ENCODE measurements at regions not wholly inside any gene's neighbourhood (a gene's known extent, or its start where the extent isn't known, plus 50 kb on each side); places are given as distances from the start of the nearest gene placed in this dataset.

GRCh38 chr3:124293584-124293983 lies 301.7 kb upstream of the ROPN1 start:
- Histone ChIP-seq H3K27ac (no peak overlapping the region), H3K27me3 (ENCODE audit: insufficient read depth, low read depth, severe bottlenecking) (no peaks in the 10 kb centered on the region), H3K4me3 (ENCODE audit: low read depth, low read length) (no peak overlapping the region), H3K36me3 (no peaks in the 10 kb centered on the region), H3K9me3 (ENCODE audit: severe bottlenecking) (no peaks in the 10 kb centered on the region)
- no peak for DNase-seq
- no peak for TF ChIP-seq CTCF (IDR thresholded peaks at IDR 0.05; ENCODE audit: low read depth, low read length)

- H3K27me3 ChIP-seq (ENCODE audit: insufficient read depth, low read depth, severe bottlenecking), result no peaks in the 10 kb centered on the region
- DNase-seq, result no peak
- no peak for TF ChIP-seq CTCF (IDR thresholded peaks at IDR 0.05; ENCODE audit: low read depth, low read length)
- H3K4me3 ChIP-seq (ENCODE audit: low read depth, low read length), result no peak overlapping the region
- H3K9me3 ChIP-seq (ENCODE audit: severe bottlenecking), result no peaks in the 10 kb centered on the region
- no peak overlapping the region for H3K27ac ChIP-seq
- H3K36me3 ChIP-seq, result peaks cover 4% of the 10 kb centered on the region; the same call in 1 of the 2 replicates
Measured at GRCh38 chr3:124295362-124295761, 303.4 kb upstream of the ROPN1 start.

- Histone ChIP-seq H3K27me3 (ENCODE audit: insufficient read depth, low read depth, severe bottlenecking) (no peaks in the 10 kb centered on the region), H3K27ac (no peak overlapping the region), H3K9me3 (ENCODE audit: severe bottlenecking) (no peaks in the 10 kb centered on the region), H3K36me3 (peaks cover 6% of the 10 kb centered on the region), H3K4me3 (ENCODE audit: low read depth, low read length) (no peak overlapping the region)
- DNase-seq, result no peak
- TF ChIP-seq CTCF (IDR thresholded peaks at IDR 0.05; ENCODE audit: low read depth, low read length), result no peak
Measured at GRCh38 chr3:124296406-124296805, 304.5 kb upstream of the ROPN1 start.

GRCh38 chr3:124297062-124297980 lies 305.4 kb upstream of the ROPN1 start:
- Histone ChIP-seq H3K9me3 (ENCODE audit: severe bottlenecking) (no peaks in the 10 kb centered on the region), H3K27me3 (ENCODE audit: insufficient read depth, low read depth, severe bottlenecking) (no peaks in the 10 kb centered on the region), H3K27ac (no peak overlapping the region), H3K36me3 (peaks cover 10% of the 10 kb centered on the region), H3K4me3 (ENCODE audit: low read depth, low read length) (no peak overlapping the region)
- DNase-seq, result no peak
- no peak for TF ChIP-seq CTCF (IDR thresholded peaks at IDR 0.05; ENCODE audit: low read depth, low read length)

GRCh38 chr3:124298301-124298700 lies 306.4 kb upstream of the ROPN1 start:
- Histone ChIP-seq H3K27ac (no peak overlapping the region), H3K4me3 (ENCODE audit: low read depth, low read length) (no peak overlapping the region), H3K36me3 (peaks cover 10% of the 10 kb centered on the region), H3K9me3 (ENCODE audit: severe bottlenecking) (no peaks in the 10 kb centered on the region), H3K27me3 (ENCODE audit: insufficient read depth, low read depth, severe bottlenecking) (no peaks in the 10 kb centered on the region)
- no peak for TF ChIP-seq CTCF (IDR thresholded peaks at IDR 0.05; ENCODE audit: low read depth, low read length)
- DNase-seq, result no peak
